NCI-H526 treated with DMSO at 0.1 percent for 48 hours (cell line): ENCODE measurements at regions not wholly inside any gene's neighbourhood (a gene's known extent, or its start where the extent isn't known, plus 50 kb on each side); places are given as distances from the start of the nearest gene placed in this dataset.

Source experiments
- DNase-seq: peaks from one replicate; lab custom pipeline; 2025; lab: John Stamatoyannopoulos, UW

DNA sequence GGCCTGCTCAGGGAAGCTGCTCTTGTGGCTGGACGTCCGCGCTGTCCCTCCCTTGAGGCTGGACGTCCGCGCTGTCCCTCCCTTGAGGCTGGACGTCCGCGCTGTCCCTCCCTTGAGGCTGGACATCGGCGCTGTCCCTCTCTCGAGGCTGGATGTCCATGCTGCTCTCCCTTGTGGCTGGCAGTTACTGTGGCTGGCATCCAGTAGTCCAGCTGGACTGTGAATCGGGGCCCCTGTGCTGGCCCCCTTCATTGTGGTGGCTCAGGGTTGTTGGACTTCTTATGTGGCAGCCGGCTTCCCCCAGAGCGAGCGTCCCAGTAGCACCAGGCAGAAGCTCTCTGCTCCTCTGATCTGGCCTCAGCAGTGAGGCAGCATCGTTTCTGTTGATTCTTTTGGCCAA is 141.5 kb downstream of the IRF8 start:
- no peak for DNase-seq

DNA sequence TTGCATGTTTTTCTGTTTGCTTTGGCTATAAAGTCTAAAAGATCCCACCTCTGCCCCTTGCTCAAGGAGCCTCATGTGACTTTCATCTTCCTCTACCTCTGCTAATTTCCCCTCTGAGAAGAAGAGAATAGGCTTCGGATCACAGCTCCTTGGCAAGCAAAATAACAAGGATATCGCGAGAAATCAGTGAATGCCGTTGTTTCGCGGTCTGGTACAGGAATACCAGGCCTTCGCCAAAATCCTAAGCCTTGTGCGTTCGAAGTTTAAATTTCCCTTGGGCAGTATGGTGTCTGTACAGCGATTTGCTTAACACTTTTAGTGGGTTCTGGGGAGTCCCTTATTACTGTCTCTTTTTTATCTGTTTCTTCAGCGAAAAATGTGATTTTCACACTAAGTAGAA is 142.3 kb downstream of the IRF8 start:
- DNase-seq, result no peak

DNA sequence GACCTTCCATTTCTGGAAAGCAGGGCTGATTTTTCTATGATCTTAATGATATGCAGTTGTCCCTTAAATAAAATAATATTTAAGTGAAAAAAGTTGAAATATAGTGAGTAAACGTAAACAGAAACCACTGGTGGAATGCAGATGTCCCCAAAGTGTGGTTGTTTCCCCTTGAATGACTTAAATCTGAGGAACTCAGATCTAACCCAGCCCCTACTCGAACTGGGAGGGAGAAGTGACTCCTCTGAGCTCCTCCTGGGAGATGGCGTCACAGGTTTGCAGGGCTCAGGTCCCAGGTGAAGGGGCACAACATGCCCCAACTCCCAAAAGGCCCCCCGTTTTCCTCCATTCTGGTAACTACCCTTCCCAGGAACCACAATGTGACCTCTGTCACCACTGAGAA is 142.8 kb downstream of the IRF8 start:
- no peak for DNase-seq

DNA sequence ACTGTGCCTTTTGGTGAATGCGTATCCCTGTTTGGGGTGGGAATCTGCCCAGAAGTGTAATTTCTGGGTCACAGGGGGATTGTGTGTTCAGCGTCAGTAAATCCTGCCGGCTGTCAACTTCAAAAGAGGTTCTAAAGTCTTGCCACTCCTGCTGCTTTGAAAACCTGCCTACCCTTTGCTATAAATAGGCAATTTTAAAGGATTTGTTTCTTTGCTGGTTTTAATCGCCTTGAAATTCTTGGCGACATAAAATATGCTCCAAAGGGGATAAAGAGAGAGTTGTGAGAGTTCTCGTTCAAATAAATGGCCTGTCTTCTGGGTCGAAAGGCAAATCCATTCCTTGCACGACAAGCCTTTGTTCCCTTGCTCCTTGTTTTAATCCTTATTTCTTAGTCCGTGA is 143.4 kb downstream of the IRF8 start:
- no peak for DNase-seq

DNA sequence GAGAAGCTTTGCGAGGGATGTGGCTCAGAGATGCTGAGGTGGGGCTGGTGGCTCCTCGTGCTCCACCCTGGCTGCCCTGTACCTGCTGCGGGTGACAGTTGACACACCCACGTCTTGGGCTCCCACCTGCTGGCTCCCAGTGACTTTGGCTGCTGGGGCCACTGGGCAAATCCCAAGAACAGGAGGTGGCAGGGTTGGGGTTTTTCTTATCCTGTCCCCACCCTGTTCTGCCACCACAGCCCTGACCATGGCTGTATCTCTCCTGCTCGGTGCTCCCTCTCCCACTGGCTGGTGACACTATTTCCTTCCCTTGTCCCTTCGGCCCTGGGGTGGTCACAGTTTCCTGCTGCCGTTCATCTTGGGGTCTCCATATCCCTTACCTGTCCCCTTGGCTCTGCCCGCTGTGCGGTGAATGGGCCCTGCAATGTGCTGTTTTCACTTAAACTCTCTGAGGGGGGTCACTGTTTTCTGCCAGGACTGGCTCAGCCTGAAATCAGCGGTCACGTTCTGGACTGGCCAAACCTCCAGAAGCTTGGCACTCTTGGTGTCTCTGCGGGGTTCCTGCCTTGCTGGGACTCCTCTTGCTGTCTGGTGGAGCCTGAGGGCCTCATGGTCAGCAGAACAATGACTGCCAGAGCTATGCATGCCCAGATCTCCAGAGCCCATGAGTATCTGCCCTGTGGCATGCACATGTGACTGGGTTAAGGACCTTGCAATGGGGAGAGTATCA is 144.2 kb downstream of the IRF8 start:
- DNase-seq, result no peak

DNA sequence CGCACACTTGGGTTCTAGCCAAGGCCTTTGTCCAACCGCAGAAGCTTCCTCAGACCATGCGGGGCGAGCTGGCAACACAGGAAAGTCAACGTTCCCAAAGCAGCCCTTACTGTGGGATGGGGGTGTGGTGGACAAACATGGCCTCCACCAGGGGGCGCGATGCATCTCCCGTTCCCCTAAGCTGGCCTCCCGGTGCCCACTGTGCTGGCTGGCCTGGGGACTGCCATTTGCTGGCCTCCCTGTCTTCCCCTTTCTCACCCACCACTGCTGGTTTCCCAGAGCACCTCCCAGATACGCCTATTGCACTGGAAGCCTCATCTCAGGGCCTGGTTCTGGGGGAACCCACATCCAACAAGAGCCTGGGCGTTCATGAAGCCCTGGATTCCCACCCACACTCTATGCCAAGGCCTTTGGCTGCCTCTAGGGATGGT is 145.3 kb downstream of the IRF8 start:
- no peak for DNase-seq

DNA sequence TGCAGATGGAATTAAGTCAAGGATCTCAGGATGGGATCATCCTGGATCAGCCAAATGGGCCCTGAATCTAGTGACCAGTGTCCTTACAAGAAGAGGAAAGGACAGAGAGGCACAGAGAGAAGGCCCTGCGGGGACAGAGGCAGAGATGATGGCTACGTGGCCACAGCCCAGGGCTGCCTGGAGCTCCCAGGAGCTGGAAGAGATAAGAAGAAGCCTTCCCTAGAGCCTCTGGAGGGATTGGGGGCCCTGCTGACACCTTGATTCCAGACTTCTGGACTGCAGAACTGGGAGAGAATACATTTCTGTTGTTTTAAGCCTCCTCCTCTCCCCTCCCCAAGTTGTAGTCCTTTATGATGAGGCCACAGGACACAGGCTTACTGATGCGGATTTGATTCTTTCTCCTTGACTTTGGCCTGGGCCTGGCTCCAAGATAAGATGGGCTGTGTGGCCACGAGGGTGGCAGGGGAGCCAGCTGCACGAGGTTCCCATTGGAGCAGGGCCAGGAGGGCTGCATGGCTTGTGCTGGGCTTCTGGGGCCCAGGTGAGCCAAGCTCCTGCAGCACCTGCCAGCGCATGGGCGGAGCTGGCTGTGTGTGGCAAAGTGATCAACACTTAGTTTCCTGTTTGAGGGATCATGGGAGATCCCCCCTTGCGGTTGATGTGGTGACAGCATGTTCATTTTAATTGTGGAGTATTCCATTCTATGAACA is 146.1 kb downstream of the IRF8 start:
- no peak for DNase-seq

DNA sequence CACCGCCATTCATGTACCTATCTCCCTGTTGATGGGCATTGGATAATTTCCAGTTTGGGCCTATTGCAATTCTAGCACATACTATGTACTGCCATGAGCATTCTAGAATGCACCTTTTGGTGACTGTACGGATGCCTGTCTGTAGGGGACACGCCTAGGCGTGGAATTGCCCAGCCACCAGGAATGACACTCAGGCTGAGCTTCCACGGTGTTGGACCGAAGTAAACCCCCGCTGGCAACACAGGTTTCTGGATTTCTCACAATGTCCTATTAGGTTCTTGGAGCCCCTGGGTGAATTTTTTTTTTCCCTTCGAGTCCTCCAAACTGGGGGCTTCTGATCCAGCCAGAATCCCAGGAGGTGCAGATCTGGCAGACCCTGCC is 146.6 kb downstream of the IRF8 start:
- no peak for DNase-seq

DNA sequence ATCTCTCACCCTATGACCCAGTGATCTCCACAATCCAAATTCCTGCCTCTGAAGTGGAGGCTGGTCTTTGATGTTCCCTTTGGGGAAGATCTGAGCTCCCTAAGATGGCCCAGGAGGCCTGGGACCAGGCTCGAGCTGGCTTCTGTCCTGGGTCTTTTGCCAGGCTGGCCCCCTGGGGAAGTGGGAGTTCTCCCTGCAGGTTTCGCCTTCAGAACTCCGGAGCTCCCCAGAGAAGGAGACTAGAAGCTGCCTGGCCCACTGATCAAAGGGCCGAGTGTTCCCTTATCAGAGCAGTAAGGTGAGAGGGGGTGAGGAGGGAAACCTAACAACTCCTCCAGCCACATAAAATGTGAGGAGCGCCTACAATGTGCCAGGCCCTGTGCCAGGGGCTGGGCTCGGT is 147.1 kb downstream of the IRF8 start:
- DNase-seq, result no peak

DNA sequence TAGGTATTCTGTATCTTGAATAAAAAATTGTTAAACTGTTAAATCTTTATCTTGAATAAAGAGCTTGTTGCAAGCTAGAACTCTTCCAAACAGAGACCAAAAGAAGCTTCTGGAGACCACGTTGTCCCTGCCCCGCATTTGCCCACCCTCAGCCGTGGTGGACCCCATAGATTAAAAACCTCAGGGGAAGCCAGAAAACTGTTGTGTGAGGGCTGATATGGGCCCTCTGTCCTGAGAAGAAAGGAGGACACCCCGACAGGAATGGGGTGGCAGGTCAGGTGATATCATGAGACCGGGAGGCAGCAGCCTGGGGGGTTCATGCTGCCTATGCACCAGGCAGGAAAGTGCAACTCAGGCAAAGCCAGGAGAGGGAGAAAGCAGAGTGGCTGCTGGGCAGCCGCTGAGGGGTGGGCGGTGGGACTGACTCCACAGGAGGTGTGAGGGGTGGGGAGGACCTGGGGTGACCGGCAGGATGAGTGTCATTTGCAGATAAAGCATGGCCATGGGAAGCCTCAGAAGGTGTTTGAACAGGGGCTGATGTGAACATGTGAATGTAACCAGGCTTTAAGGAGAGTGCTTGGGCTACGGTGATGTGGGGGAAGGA is 147.8 kb downstream of the IRF8 start:
- DNase-seq, result no peak

DNA sequence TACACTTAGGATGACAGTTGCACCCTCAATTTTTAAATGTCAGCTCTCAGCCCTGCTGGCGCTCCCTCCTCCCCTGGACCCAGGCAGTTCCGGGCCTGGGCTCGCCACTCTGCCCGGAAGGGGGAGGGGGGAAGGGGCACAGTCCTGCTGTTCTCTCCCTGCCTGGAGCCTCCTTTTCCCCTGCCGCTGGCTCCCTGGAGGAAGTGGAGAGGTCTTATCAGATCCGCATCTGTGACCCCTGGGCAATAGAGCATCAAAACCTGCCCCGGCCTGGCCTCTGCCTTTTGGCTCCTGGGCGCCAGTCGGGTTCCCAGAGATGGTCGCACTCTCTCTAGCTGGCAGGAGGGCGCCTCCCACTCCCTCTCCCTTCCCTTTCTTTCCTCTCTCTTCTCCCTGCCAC is 149.3 kb downstream of the IRF8 start:
- no peak for DNase-seq

DNA sequence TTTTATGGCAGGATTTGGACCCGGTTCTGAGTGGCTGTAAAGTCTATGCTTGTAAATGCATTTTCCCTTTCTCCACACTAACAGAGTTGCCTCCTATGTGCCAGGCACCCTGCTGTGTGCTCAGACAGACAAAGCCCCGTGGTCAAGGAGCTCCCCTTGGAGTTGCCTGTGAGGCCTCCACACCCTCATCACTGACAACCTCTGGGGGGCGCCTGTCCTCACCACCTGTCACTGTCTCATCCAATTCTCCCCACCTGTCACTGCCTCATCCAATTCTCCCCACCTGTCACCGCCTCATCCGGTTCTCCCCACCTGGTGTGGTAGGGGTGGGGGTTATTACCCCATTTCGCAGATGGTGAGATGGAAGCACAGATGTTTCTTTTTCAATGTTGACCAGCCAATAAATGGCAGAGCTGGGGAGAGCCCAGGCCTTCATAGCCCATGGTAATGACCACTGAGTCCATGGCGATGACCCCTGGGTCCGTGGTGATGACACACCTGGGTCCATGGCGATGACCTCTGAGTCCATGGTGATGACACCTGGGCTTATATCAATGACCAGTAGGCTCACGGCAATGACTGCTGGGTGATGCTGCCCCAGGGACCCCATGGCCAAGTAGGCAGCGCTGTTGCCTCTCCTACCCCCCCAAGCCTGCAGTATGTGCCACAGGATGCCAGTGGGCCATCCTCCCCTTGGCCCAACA is 150.1 kb downstream of the IRF8 start:
- DNase-seq, result no peak

DNA sequence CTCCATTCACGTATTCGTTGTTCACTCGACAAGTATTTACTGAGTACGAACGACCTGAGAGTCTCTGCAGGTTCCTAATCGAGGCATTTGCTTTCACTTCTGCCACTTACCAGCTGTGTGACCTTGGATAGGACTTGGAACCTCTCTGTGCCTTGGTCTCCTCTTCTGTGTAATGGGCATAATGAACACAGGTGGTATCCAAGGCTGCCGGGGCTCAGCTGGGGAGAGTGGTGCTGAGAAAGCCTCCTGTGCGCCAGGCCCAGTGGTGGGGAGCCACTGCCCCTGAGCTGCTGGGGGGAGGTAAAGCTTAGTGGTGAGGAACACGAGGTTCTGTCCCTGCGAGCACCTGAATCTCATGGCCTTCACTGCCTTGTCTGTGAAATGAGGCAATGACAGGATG is 150.7 kb downstream of the IRF8 start:
- no peak for DNase-seq

DNA sequence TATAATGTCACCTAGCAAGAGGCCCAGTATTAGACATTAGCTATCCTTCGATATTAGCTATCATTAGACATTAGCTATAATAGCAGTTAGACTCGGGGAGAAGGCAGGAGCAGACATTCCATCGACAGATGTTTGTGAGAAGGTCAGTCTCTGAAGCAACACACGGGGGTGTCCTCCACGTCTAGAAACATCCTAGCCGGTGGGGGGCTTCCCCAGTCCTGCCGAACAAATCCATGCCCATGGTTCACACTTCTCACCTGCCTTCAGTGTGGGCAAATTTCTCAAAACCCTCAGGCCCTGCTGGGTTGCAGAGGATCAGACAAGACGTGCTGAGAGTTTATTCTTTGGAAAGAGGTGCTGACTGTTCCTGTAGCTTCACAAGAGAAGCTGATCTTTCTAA is 151.1 kb downstream of the IRF8 start:
- no peak for DNase-seq

DNA sequence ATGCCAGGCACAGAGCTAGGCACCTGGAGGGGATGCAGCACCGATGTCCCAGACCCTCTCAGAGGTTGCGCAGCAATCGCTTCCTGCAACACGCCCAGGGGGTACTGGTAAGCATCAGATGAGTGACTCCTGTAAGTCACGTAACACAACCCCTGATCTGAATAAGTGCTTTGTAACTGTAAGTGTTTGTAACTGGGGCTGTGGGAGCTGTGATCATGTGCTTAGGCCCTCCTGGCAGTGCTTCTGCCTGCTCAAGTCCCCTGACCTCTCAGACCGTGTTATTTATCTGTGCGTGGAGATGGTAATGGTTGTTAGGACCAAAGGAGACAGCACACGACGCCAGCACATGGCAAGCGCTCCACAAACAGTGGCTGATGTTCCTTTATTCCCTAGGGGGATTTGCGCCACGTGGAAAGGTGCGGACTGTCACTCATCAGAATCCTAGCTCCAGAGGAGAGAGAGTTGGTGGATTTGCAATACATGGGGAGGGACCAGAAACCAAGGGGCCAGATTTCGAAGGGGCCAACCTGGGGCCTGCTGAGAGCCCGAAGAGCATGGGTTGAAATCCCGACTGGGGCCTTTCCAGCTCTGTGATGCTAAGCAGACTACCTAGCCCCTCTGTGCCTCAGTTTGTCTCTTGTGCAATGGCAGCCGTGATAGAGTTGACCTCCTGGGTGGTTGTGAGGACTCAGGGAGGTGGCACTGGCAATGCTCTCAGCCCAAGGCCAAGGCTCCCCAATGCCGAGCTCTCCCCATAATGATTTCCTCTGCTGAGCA is 151.8 kb downstream of the IRF8 start:
- no peak for DNase-seq

DNA sequence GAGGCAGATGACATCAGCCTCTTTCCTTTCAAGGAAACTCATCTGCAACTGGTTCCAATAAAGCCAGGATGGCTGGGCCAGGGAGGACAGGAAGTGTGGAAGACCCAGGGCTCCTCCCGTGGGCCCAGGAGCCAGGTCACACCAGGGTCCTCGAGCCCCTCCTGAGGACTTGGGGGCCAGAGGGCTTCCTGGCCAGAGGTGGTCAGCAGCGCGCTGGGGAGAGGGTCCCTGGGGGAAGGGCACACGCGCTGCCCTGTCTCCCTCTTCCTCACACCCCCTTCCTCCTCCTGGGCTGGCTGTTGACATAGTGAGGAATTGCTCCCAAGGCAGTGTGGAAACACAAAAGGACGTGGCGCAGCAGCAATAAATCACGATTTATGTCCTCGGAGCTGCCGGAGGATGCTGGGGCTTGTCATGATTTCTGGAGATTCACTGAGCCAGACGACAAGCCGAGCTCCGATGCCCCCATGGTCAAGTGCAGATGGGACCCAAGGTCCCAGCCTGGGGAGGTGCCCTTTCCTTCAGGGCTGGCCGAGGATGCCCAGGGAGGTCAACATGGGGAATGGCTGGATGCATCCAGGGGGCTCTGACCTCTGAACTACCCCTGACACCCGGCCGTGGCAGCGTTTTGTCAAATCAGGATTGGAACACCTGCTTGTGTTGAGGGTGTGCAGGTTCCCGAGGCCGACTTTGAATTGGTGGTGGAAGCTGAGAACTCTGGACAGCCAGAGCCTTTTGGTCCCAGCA is 152.6 kb downstream of the IRF8 start:
- no peak for DNase-seq

DNA sequence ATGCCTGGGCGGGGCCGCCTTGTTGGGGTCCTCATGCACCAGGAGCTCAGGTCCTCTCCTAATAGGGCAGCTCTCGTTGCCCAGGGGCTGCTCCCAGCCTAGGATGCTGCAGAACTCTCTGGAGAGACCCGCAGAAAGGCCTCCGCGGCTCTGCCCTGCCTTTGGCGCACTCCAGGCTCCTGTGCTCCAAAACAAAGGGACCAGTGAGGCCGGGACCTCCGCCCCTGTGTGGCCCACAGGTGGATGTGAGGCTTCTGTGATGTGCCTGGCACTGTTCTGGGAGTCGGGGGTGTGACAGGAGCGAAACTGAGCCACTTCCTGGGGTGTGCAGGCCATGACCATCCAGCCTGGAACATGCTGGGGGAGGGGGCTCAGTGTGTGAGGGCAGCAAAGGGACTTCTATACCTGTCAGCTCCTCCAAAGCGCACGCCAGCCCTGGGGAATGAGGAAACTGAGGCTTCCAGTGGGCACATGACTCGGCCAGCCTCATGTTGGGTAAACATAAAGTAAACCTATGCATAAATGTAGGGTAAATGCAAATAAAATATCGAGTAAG is 153.2 kb downstream of the IRF8 start:
- DNase-seq, result no peak

DNA sequence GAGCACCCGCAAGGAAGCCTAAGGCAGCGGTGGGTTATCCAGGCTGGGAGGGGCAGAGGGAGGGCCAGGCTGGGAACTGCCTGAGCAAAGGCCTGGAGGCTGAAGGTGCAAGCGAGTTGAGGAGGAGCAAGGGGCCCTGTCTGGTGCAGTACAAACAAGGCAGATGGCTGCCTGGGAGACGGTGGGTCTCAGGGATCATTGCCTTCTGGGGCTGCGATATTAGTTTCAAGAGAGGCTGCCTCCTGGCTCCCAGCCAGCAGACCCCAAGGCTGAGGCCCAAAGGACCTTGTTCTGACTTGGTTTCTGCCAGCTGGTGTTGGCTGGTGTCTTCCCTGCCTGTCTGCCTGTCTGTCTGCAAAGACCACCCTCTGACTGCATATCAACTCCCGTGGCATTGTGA is 154.0 kb downstream of the IRF8 start:
- no peak for DNase-seq

DNA sequence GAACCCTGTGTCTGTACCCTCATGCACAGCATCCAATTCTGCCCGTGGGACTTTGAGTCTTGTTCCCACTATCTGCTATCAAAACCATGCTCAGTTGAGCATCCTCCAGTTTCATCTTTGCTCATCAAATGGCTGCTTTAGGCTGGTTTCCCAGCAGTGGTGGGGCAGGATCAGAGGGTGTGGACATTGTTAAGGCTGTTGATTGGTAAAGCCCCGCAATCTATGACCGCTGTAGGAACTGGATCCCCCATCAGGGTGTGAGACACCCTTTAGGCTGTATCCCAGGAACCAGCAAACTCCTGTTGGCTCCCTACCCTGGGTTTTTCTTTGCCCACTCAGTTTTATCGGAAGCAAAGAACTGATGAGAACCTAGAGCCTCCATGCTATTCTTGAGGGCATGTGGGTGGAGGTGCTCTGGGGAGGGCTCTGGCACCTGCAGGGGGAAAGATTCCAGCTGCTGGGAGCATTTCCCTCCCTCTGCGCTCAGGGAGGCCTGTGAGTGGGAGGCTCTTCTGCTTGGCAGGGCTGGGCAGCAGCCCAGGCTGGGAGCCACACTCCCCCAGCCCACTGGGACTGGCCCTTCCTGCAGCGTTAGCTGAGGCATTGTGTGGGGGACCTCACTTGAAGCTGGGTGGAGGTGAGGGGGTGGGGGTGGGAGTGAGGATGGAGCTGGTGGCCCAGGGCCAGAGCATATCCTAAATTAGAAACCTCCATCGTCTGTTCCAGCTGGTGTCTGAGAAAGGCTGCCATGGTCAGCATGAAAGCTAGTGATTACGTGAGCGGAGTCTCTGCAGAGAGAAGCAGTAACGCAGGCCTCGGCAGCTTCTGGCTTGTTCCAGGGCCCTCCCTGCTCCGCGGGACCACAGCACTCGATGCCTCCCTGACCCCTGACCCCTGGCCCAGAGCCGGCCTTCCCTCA is 160.6 kb downstream of the IRF8 start:
- no peak for DNase-seq
